Occipital lobe (tissue), 1 donor: ENCODE measurements at regions not wholly inside any gene's neighbourhood (a gene's known extent, or its start where the extent isn't known, plus 50 kb on each side); places are given as distances from the start of the nearest gene placed in this dataset.
A peak's percentile ranks its signal among the peaks of the same experiment; 100 is the strongest.
"Not testable (repeated sequence)": the region's sequence is repeated elsewhere in the genome, so short reads cannot be mapped to it uniquely, and the experiment has no call there.

ENCODE experiments used
- DNase-seq: peaks from one replicate; lab custom pipeline; 2025; lab: John Stamatoyannopoulos, UW

- DNase-seq, result no peak
Observed at GRCh38 chr3:72660270-72661114, 187.8 kb downstream of the SHQ1 start.

- DNase-seq, result no peak
Observed at GRCh38 chr3:72659596-72659995, 188.6 kb downstream of the SHQ1 start.

- DNase-seq, result no peak
Observed at GRCh38 chr3:72659188-72659587, 189.1 kb downstream of the SHQ1 start.

- no peak for DNase-seq
Observed at GRCh38 chr3:72658466-72659100, 189.7 kb downstream of the SHQ1 start.

- no peak for DNase-seq
Observed at GRCh38 chr3:72657666-72658065, 190.6 kb downstream of the SHQ1 start.

- no peak for DNase-seq
Observed at GRCh38 chr3:72655723-72656122, 192.5 kb downstream of the SHQ1 start.

- peak; percentile 7 for DNase-seq
Observed at GRCh38 chr3:72655131-72655551, 193.1 kb downstream of the SHQ1 start.

GRCh38 chr3:72652395-72652794, 195.8 kb downstream of the SHQ1 start:
- DNase-seq, result no peak

GRCh38 chr3:72651498-72651897, 196.7 kb downstream of the SHQ1 start:
- DNase-seq, result no peak

GRCh38 chr3:72646263-72646662, 202.0 kb downstream of the SHQ1 start:
- DNase-seq, result no peak

GRCh38 chr3:72643635-72644034, 204.6 kb downstream of the SHQ1 start:
- DNase-seq, result not testable (repeated sequence)

- no peak for DNase-seq
Observed at GRCh38 chr3:72641684-72642083, 206.6 kb downstream of the SHQ1 start.

- no peak for DNase-seq
Observed at GRCh38 chr3:72641072-72641471, 207.2 kb downstream of the SHQ1 start.

GRCh38 chr3:72636969-72637597, 211.2 kb downstream of the SHQ1 start:
- DNase-seq, result no peak

- DNase-seq, result no peak
Observed at GRCh38 chr3:72635551-72635950, 212.7 kb downstream of the SHQ1 start.

GRCh38 chr3:72634128-72634527, 214.1 kb downstream of the SHQ1 start:
- no peak for DNase-seq

GRCh38 chr3:72633534-72633933, 214.7 kb downstream of the SHQ1 start:
- DNase-seq, result no peak

- DNase-seq, result no peak
Observed at GRCh38 chr3:72633121-72633520, 215.1 kb downstream of the SHQ1 start.

GRCh38 chr3:72632129-72632528, 216.1 kb downstream of the SHQ1 start:
- no peak for DNase-seq

- no peak for DNase-seq
Observed at GRCh38 chr3:72630969-72631344, 217.3 kb downstream of the SHQ1 start.

GRCh38 chr3:72630327-72630968, 217.8 kb downstream of the SHQ1 start:
- no peak for DNase-seq

- DNase-seq, result no peak
Observed at GRCh38 chr3:72629191-72629631, 219.0 kb downstream of the SHQ1 start.
